ENCODE measurements at regions not wholly inside any gene's neighbourhood (a gene's known extent, or its start where the extent isn't known, plus 50 kb on each side); places are given as distances from the start of the nearest gene placed in this dataset.

DNA sequence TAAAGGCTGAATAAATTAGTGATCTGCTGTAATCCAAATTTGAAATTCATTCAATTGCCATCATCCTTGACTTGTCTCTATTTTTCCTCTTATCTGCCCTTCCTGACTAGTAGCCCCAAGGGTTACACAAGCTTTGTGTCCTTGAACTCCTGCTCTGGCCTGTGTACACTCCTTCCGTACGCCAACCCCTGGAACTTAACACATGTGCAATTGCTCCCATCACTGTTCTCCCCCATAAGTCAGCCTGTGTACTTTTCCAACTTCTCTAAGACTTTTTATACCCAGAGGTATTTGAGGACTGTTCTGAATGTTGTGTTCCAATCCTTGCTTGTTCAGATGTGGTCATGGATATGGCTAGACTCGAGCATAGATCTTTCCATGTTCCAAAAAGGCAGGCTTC lies 171.1 kb upstream of the G2E3 start:
- TF ChIP-seq CTCF (IDR thresholded peaks at IDR 0.05) = no peak
- TF ChIP-seq POLR2A (IDR thresholded peaks at IDR 0.05) = no peak
- TF ChIP-seq EP300 (IDR thresholded peaks at IDR 0.05) = no peak
- no peak for TF ChIP-seq POLR2AphosphoS5 (IDR thresholded peaks at IDR 0.05)

All from stomach (tissue), 4 donors.